Thyroid gland (tissue), 4 donors: ENCODE measurements at regions not wholly inside any gene's neighbourhood (a gene's known extent, or its start where the extent isn't known, plus 50 kb on each side); places are given as distances from the start of the nearest gene placed in this dataset.

Experiments
- DNase-seq, 2 donors: peaks; one replicate each; pipeline ENCODE4 v3.0.0-alpha.2; 2019
- H3K27ac ChIP-seq, 3 donors: fragments of 200-600 bp; sonication (generic); 1 replicate in 2 of 3; 2 replicates in 1 of 3; pipeline ENCODE4 v1.5.1; 2016 to 2019; ENCODE audit warnings: mild to moderate bottlenecking in 1 of 3, moderate library complexity in 1 of 3
- H3K27me3 ChIP-seq: fragments of 200-600 bp; sonication (generic); one replicate; pipeline ENCODE4 v1.5.1; 2019
- H3K36me3 ChIP-seq, 2 donors: fragments of 200-600 bp; sonication (generic); one replicate each; pipeline ENCODE4 v1.5.1; 2016 to 2019
- H3K4me1 ChIP-seq, 2 donors: fragments of 200-600 bp; sonication (generic); one replicate each; pipeline ENCODE4 v1.5.1; 2017 to 2019
- H3K4me3 ChIP-seq, 3 donors: fragments of 200-600 bp; sonication (generic); replicated peaks in 1 of 3; 1 replicate in 2 of 3; 2 replicates in 1 of 3; pipeline ENCODE4 v1.5.1; 2016; ENCODE audit warnings: mild to moderate bottlenecking in 1 of 3
- H3K9me3 ChIP-seq: fragments of 200-600 bp; sonication (generic); one replicate; pipeline ENCODE4 v1.5.1; 2017
- CTCF ChIP-seq, 6 experiments: fragments of 200-600 bp in 3 of 6; fragments of 450-650 bp in 3 of 6; sonication (generic) in 3 of 6; IDR thresholded peaks; one replicate each; pipeline ENCODE4 v1.5.1; 2016 to 2019; ENCODE audit warnings: antibody characterized with exemption in 6 of 6, mild to moderate bottlenecking in 2 of 6, inconsistent platforms in 1 of 6, moderate library complexity in 1 of 6
- POLR2A ChIP-seq, 2 donors: fragments of 450-650 bp; IDR thresholded peaks; one replicate each; pipeline ENCODE4 v1.6.1; 2017; ENCODE audit warnings: antibody characterized with exemption in 2 of 2, mild to moderate bottlenecking in 2 of 2, moderate library complexity in 1 of 2
- WGBS, 2 donors: methylation state at CpG; one replicate each; pipeline ENCODE4 v1.1.5; 2017; 5-methylcytosine and 5-hydroxymethylcytosine counted together
- intact Hi-C: fragments of 100-400 bp; cut with DNase I; formaldehyde crosslinking; loops from one replicate; pipeline ENCODE4 v1.15.1; 2023

DNA sequence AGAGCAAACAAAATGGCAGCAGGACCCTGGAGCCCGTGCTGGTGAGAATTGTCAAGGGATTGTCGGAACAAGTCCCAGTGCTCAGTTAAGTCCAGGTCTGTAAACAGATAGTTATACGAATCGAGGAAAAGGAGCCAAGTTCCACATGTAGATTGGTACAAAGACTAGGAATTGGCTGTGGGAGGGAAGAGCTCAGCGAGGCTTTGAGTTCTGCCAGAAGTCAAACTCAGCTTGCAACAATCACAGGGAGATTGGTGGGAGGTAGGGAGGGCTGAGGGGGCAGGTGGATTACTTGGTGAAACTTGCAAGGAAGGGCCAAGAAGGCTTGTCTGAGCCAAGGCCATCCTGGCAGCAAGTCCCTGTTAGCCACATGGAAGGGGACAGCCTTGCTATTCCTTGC lies 217.8 kb upstream of the ARL4C start:
- TF ChIP-seq POLR2A (IDR thresholded peaks at IDR 0.05): no peak
- no peak for TF ChIP-seq CTCF (IDR thresholded peaks at IDR 0.05)
- Histone ChIP-seq H3K4me3 (no peak overlapping the region), H3K36me3 (no peaks in the 10 kb centered on the region), H3K27ac (no peak overlapping the region), H3K27me3 (no peaks in the 10 kb centered on the region), H3K4me1 (no peaks in the 10 kb centered on the region), H3K9me3 (no peaks in the 10 kb centered on the region)
- no peak for DNase-seq
- intact Hi-C loops: no loop called here
- 90 to 93% methylated on average over 5 of the region's 5 CpGs for WGBS, 2 donors

DNA sequence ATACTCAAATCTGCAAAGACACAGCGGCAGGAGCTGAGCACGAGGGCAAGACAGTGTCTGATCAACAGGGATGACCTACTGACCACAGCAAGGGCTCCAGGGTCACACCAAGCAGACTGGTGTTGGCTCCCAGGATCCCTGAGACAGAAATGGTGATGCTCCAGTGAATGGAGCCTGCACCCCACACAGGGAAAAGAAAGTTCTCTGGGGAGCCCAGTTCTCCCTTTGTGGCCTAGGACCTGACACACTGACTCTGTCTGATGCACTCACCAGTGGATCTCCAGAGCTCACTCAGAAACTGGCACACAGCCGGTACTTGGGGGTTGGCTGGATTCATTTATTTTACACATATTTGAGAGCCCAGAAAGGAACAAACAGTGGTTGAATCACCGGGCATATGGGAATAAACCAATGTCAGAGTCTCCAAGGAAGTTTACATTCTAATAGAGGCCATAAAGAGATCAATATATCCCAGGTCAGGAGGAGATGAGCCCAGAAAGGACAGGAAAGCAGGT lies 215.6 kb upstream of the ARL4C start:
- 74 to 88% methylated on average over 4 of the region's 4 CpGs for WGBS, 2 donors
- Histone ChIP-seq H3K4me3 (no peak overlapping the region), H3K27me3 (no peaks in the 10 kb centered on the region), H3K4me1 (no peaks in the 10 kb centered on the region), H3K27ac (no peak overlapping the region), H3K36me3 (no peaks in the 10 kb centered on the region), H3K9me3 (no peaks in the 10 kb centered on the region)
- intact Hi-C loops: no loop called here
- TF ChIP-seq CTCF (IDR thresholded peaks at IDR 0.05) (no peak), POLR2A (IDR thresholded peaks at IDR 0.05) (no peak)
- DNase-seq: no peak

DNA sequence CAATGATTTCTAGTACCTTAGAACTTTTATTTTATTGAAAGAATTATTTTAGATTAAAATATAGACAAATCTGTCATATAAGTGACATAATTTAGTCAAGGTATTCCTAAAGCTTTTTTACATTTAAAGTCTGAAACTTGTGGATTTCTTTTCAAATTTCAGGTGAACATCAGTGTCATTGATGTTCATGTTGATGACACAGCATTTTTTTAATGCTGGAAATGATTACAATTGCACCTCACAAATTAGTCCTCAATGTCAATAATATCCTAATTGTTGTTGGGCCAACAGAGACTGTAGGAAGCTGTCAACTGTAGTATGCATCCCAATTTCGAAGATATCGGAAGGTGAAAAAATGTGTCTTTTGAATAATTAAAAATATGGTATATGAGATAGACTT lies 214.4 kb upstream of the ARL4C start:
- no peaks in the 10 kb centered on the region for H3K27me3 ChIP-seq
- intact Hi-C loops: no loop called here
- no peaks in the 10 kb centered on the region for H3K9me3 ChIP-seq
- no peak overlapping the region for H3K27ac ChIP-seq
- H3K4me1 ChIP-seq: no peaks in the 10 kb centered on the region
- TF ChIP-seq CTCF (IDR thresholded peaks at IDR 0.05) (no peak), POLR2A (IDR thresholded peaks at IDR 0.05) (no peak)
- H3K36me3 ChIP-seq: no peaks in the 10 kb centered on the region
- 92 to 95% methylated on average over 2 of the region's 2 CpGs for WGBS, 2 donors
- no peak for DNase-seq
- H3K4me3 ChIP-seq: no peak overlapping the region

DNA sequence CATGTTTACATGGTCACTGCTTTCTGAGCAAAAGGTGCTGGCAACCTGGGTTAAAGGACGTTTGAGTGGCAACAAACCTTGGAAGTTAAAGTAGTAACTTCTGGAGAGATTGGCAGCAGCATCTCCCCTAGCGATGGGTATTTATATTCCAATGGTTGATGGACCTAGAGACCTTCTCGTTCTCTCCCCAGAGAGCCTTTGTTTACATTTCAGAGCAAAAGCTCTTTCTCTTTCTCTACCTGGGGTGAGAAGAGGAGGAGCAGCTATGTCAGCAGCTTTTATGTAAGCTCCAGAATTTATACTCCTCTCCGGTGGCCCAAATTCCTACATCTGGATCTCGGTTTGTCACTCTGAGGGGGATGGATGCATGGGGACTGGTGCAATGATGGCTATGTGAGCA lies 213.7 kb upstream of the ARL4C start:
- DNase-seq: no peak
- no peaks in the 10 kb centered on the region for H3K36me3 ChIP-seq
- intact Hi-C loops: no loop called here

GRCh38 chr2:234710066-234710465 lies 213.2 kb upstream of the ARL4C start:
- WGBS, 2 donors: 46 to 66% methylated on average over 4 of the region's 4 CpGs

More for the DNA sequence above, 213.7 kb upstream of the ARL4C start:
- Histone ChIP-seq H3K27ac (no peak overlapping the region), H3K4me3 (no peak overlapping the region), H3K9me3 (no peaks in the 10 kb centered on the region), H3K4me1 (no peaks in the 10 kb centered on the region), H3K27me3 (no peaks in the 10 kb centered on the region)
- WGBS, 2 donors: 36 to 41% methylated on average over 5 of the region's 5 CpGs
- TF ChIP-seq CTCF (IDR thresholded peaks at IDR 0.05): no peak
- TF ChIP-seq POLR2A (IDR thresholded peaks at IDR 0.05): no peak

More at GRCh38 chr2:234710066-234710465, 213.2 kb upstream of the ARL4C start:
- Histone ChIP-seq H3K4me3 (no peak overlapping the region), H3K9me3 (no peaks in the 10 kb centered on the region), H3K27me3 (no peaks in the 10 kb centered on the region), H3K36me3 (no peaks in the 10 kb centered on the region), H3K27ac (no peak overlapping the region), H3K4me1 (no peaks in the 10 kb centered on the region)
- no peak for TF ChIP-seq POLR2A (IDR thresholded peaks at IDR 0.05)
- no peak for TF ChIP-seq CTCF (IDR thresholded peaks at IDR 0.05)
- no peak for DNase-seq
- intact Hi-C loops: no loop called here
